HUES6 (cell line): ENCODE measurements at regions not wholly inside any gene's neighbourhood (a gene's known extent, or its start where the extent isn't known, plus 50 kb on each side); places are given as distances from the start of the nearest gene placed in this dataset.

ENCODE experiments used
- H3K27ac ChIP-seq: 2 replicates; pipeline ENCODE4 v1.7.0; 2013; ENCODE audit warnings: low read depth, mild to moderate bottlenecking, low read length, inconsistent platforms
- H3K27me3 ChIP-seq: 2 replicates; pipeline ENCODE4 v1.6.1; 2013; ENCODE audit warnings: low read length; ENCODE audit not compliant: control insufficient read depth, insufficient read depth
- H3K36me3 ChIP-seq: 2 replicates; pipeline ENCODE4 v1.6.1; 2013; ENCODE audit warnings: low read length; ENCODE audit not compliant: control insufficient read depth, insufficient read depth
- H3K4me1 ChIP-seq: 2 replicates; pipeline ENCODE4 v1.6.1; 2013; ENCODE audit warnings: low read length; ENCODE audit not compliant: control insufficient read depth, insufficient read depth
- H3K4me3 ChIP-seq: 2 replicates; pipeline ENCODE4 v1.5.1; 2013; ENCODE audit warnings: low read depth, low read length
- H3K9ac ChIP-seq: one replicate; pipeline ENCODE4 v1.6.1; 2013; ENCODE audit warnings: mild to moderate bottlenecking, low read length
- H3K9me3 ChIP-seq: 2 replicates; pipeline ENCODE4 v1.6.1; 2013; ENCODE audit warnings: low read depth, low read length; ENCODE audit not compliant: control insufficient read depth, insufficient read depth

- H3K27me3 ChIP-seq, result no peaks in the 10 kb centered on the region
- no peak overlapping the region for H3K4me3 ChIP-seq
- H3K9ac ChIP-seq, result no peak overlapping the region
- no peaks in the 10 kb centered on the region for H3K36me3 ChIP-seq
- H3K27ac ChIP-seq, result no peak overlapping the region
- no peaks in the 10 kb centered on the region for H3K4me1 ChIP-seq
- no peaks in the 10 kb centered on the region for H3K9me3 ChIP-seq
These were observed 246.1 kb downstream of the RPRM start for GRCh38 chr2:153232464-153232863.

GRCh38 chr2:153230977-153231376 is 247.6 kb downstream of the RPRM start:
- no peaks in the 10 kb centered on the region for H3K4me1 ChIP-seq
- H3K27ac ChIP-seq, result no peak overlapping the region
- no peak overlapping the region for H3K4me3 ChIP-seq

GRCh38 chr2:153228904-153229303 is 249.7 kb downstream of the RPRM start:
- Histone ChIP-seq H3K27ac (no peak overlapping the region), H3K4me3 (no peak overlapping the region), H3K9me3 (peaks cover 3% of the 10 kb centered on the region), H3K36me3 (no peaks in the 10 kb centered on the region), H3K27me3 (no peaks in the 10 kb centered on the region), H3K9ac (no peak overlapping the region), H3K4me1 (no peaks in the 10 kb centered on the region)

More at GRCh38 chr2:153230977-153231376, 247.6 kb downstream of the RPRM start:
- Histone ChIP-seq H3K9ac (no peak overlapping the region), H3K9me3 (no peaks in the 10 kb centered on the region; the same call in 1 of the 2 replicates), H3K27me3 (no peaks in the 10 kb centered on the region), H3K36me3 (no peaks in the 10 kb centered on the region)

- H3K4me3 ChIP-seq, result no peak overlapping the region
- no peak overlapping the region for H3K9ac ChIP-seq
- no peak overlapping the region for H3K27ac ChIP-seq
- H3K27me3 ChIP-seq, result no peaks in the 10 kb centered on the region
- no peaks in the 10 kb centered on the region for H3K36me3 ChIP-seq
- peaks cover 3% of the 10 kb centered on the region for H3K9me3 ChIP-seq
- H3K4me1 ChIP-seq, result no peaks in the 10 kb centered on the region
These were observed 250.6 kb downstream of the RPRM start for GRCh38 chr2:153227981-153228380.

GRCh38 chr2:153222231-153223165 is 256.1 kb downstream of the RPRM start:
- H3K4me1 ChIP-seq, result no peaks in the 10 kb centered on the region
- no peaks in the 10 kb centered on the region for H3K36me3 ChIP-seq
- peaks cover 3% of the 10 kb centered on the region for H3K9me3 ChIP-seq
- H3K27me3 ChIP-seq, result no peaks in the 10 kb centered on the region
- H3K4me3 ChIP-seq, result no peak overlapping the region
- no peak overlapping the region for H3K27ac ChIP-seq
- no peak overlapping the region for H3K9ac ChIP-seq

- Histone ChIP-seq H3K36me3 (no peaks in the 10 kb centered on the region), H3K4me1 (no peaks in the 10 kb centered on the region), H3K4me3 (no peak overlapping the region), H3K27ac (no peak overlapping the region), H3K9me3 (peaks cover 3% of the 10 kb centered on the region), H3K9ac (no peak overlapping the region), H3K27me3 (no peaks in the 10 kb centered on the region)
These were observed 257.1 kb downstream of the RPRM start for GRCh38 chr2:153221506-153221905.

GRCh38 chr2:153221087-153221486 is 257.5 kb downstream of the RPRM start:
- H3K27ac ChIP-seq, result no peak overlapping the region
- H3K4me3 ChIP-seq, result no peak overlapping the region
- H3K4me1 ChIP-seq, result no peaks in the 10 kb centered on the region
- H3K27me3 ChIP-seq, result no peaks in the 10 kb centered on the region
- no peak overlapping the region for H3K9ac ChIP-seq
- H3K9me3 ChIP-seq, result peaks cover 3% of the 10 kb centered on the region
- no peaks in the 10 kb centered on the region for H3K36me3 ChIP-seq

- H3K9ac ChIP-seq, result no peak overlapping the region
- no peaks in the 10 kb centered on the region for H3K4me1 ChIP-seq
- no peaks in the 10 kb centered on the region; the same call in 1 of the 2 replicates for H3K9me3 ChIP-seq
- no peak overlapping the region for H3K27ac ChIP-seq
- H3K36me3 ChIP-seq, result no peaks in the 10 kb centered on the region
- H3K27me3 ChIP-seq, result no peaks in the 10 kb centered on the region
- H3K4me3 ChIP-seq, result no peak overlapping the region
These were observed 259.7 kb downstream of the RPRM start for GRCh38 chr2:153218851-153219250.

GRCh38 chr2:153214337-153214736 is 264.2 kb downstream of the RPRM start:
- H3K4me1 ChIP-seq, result no peaks in the 10 kb centered on the region
- no peak overlapping the region for H3K9ac ChIP-seq
- H3K27ac ChIP-seq, result no peak overlapping the region
- H3K27me3 ChIP-seq, result no peaks in the 10 kb centered on the region
- no peaks in the 10 kb centered on the region for H3K9me3 ChIP-seq
- H3K36me3 ChIP-seq, result no peaks in the 10 kb centered on the region
- no peak overlapping the region for H3K4me3 ChIP-seq

- Histone ChIP-seq H3K27ac (no peak overlapping the region), H3K4me1 (no peaks in the 10 kb centered on the region), H3K9ac (no peak overlapping the region), H3K9me3 (no peaks in the 10 kb centered on the region), H3K27me3 (no peaks in the 10 kb centered on the region), H3K4me3 (no peak overlapping the region), H3K36me3 (no peaks in the 10 kb centered on the region)
These were observed 265.5 kb downstream of the RPRM start for GRCh38 chr2:153213022-153213421.
